ENCODE measurements at regions not wholly inside any gene's neighbourhood (a gene's known extent, or its start where the extent isn't known, plus 50 kb on each side); places are given as distances from the start of the nearest gene placed in this dataset.

- no peak overlapping the region for H3K4me3 Mint-ChIP-seq (ENCODE audit: unreplicated experiment)
- no peaks in the 10 kb centered on the region for H3K9me3 Mint-ChIP-seq (ENCODE audit: unreplicated experiment)
- DNase-seq (ENCODE audit: low spot score), result no peak
- no peak overlapping the region for H3K27ac Mint-ChIP-seq (ENCODE audit: unreplicated experiment)
- TF ChIP-seq CTCF (IDR thresholded peaks at IDR 0.05; ENCODE audit: unreplicated experiment), result no peak
- H3K36me3 Mint-ChIP-seq (ENCODE audit: low read depth, unreplicated experiment), result no peaks in the 10 kb centered on the region
- H3K4me1 Mint-ChIP-seq (ENCODE audit: unreplicated experiment), result no peaks in the 10 kb centered on the region
- H3K27me3 Mint-ChIP-seq (ENCODE audit: unreplicated experiment), result no peaks in the 10 kb centered on the region
Measured at GRCh38 chr6:145032562-145033145, 702.7 kb downstream of the EPM2A start.

GRCh38 chr6:145034664-145035063 is 700.7 kb downstream of the EPM2A start:
- H3K27me3 Mint-ChIP-seq (ENCODE audit: unreplicated experiment), result no peaks in the 10 kb centered on the region
- no peak overlapping the region for H3K4me3 Mint-ChIP-seq (ENCODE audit: unreplicated experiment)
- no peak for DNase-seq (ENCODE audit: low spot score)
- no peak overlapping the region for H3K27ac Mint-ChIP-seq (ENCODE audit: unreplicated experiment)
- no peak for TF ChIP-seq CTCF (IDR thresholded peaks at IDR 0.05; ENCODE audit: unreplicated experiment)
- H3K4me1 Mint-ChIP-seq (ENCODE audit: unreplicated experiment), result no peaks in the 10 kb centered on the region
- H3K36me3 Mint-ChIP-seq (ENCODE audit: low read depth, unreplicated experiment), result no peaks in the 10 kb centered on the region
- no peaks in the 10 kb centered on the region for H3K9me3 Mint-ChIP-seq (ENCODE audit: unreplicated experiment)

- Mint-ChIP-seq H3K4me3 (ENCODE audit: unreplicated experiment) (no peak overlapping the region), H3K4me1 (ENCODE audit: unreplicated experiment) (no peaks in the 10 kb centered on the region), H3K27me3 (ENCODE audit: unreplicated experiment) (no peaks in the 10 kb centered on the region), H3K9me3 (ENCODE audit: unreplicated experiment) (no peaks in the 10 kb centered on the region), H3K27ac (ENCODE audit: unreplicated experiment) (no peak overlapping the region), H3K36me3 (ENCODE audit: low read depth, unreplicated experiment) (no peaks in the 10 kb centered on the region)
- no peak for TF ChIP-seq CTCF (IDR thresholded peaks at IDR 0.05; ENCODE audit: unreplicated experiment)
- no peak for DNase-seq (ENCODE audit: low spot score)
Measured at GRCh38 chr6:145036236-145036635, 699.1 kb downstream of the EPM2A start.

GRCh38 chr6:145036848-145037567 is 698.3 kb downstream of the EPM2A start:
- H3K27ac Mint-ChIP-seq (ENCODE audit: unreplicated experiment), result no peak overlapping the region
- no peaks in the 10 kb centered on the region for H3K36me3 Mint-ChIP-seq (ENCODE audit: low read depth, unreplicated experiment)
- no peaks in the 10 kb centered on the region for H3K9me3 Mint-ChIP-seq (ENCODE audit: unreplicated experiment)
- no peak for DNase-seq (ENCODE audit: low spot score)
- no peak overlapping the region for H3K4me3 Mint-ChIP-seq (ENCODE audit: unreplicated experiment)
- no peaks in the 10 kb centered on the region for H3K4me1 Mint-ChIP-seq (ENCODE audit: unreplicated experiment)
- no peak for TF ChIP-seq CTCF (IDR thresholded peaks at IDR 0.05; ENCODE audit: unreplicated experiment)
- H3K27me3 Mint-ChIP-seq (ENCODE audit: unreplicated experiment), result no peaks in the 10 kb centered on the region

GRCh38 chr6:145042559-145042958 is 692.8 kb downstream of the EPM2A start:
- TF ChIP-seq CTCF (IDR thresholded peaks at IDR 0.05; ENCODE audit: unreplicated experiment), result no peak
- H3K36me3 Mint-ChIP-seq (ENCODE audit: low read depth, unreplicated experiment), result no peaks in the 10 kb centered on the region
- H3K9me3 Mint-ChIP-seq (ENCODE audit: unreplicated experiment), result no peaks in the 10 kb centered on the region
- no peaks in the 10 kb centered on the region for H3K27me3 Mint-ChIP-seq (ENCODE audit: unreplicated experiment)
- peaks cover 8% of the 10 kb centered on the region for H3K4me1 Mint-ChIP-seq (ENCODE audit: unreplicated experiment)
- no peak overlapping the region for H3K4me3 Mint-ChIP-seq (ENCODE audit: unreplicated experiment)
- H3K27ac Mint-ChIP-seq (ENCODE audit: unreplicated experiment), result no peak overlapping the region
- DNase-seq (ENCODE audit: low spot score), result no peak

Data from endothelial cell (in vitro differentiated cells).